Activated naive CD4-positive, alpha-beta T cell treated with anti-CD3 and anti-CD28 coated beads, Interleukin-2, amount 10 ng/mL, durations not matched to agents 7 days and 5 days (primary cell): ENCODE measurements at regions not wholly inside any gene's neighbourhood (a gene's known extent, or its start where the extent isn't known, plus 50 kb on each side); places are given as distances from the start of the nearest gene placed in this dataset.

Source experiments
- CTCF ChIA-PET: fragments of 350-600 bp; sonication (Branson Sonifier 250); formaldehyde crosslinking; loops from one replicate; lab custom pipeline; 2021; ENCODE audit warnings: antibody characterized with exemption; lab: Charles Lee
- DNase-seq: peaks from one replicate; pipeline ENCODE4 v3.0.0-alpha.2; 2020
- H3K27ac Mint-ChIP-seq: one replicate; pipeline ENCODE4 v1.8.0; 2021; ENCODE audit warnings: mild to moderate bottlenecking, moderate library complexity, mixed read lengths
- H3K27me3 Mint-ChIP-seq: one replicate; pipeline ENCODE4 v1.8.0; 2021; ENCODE audit warnings: mild to moderate bottlenecking, mixed read lengths
- H3K36me3 Mint-ChIP-seq: one replicate; pipeline ENCODE4 v1.8.0; 2021; ENCODE audit warnings: mixed read lengths
- H3K4me1 Mint-ChIP-seq: one replicate; pipeline ENCODE4 v1.8.0; 2021; ENCODE audit warnings: mixed read lengths
- H3K4me3 Mint-ChIP-seq: one replicate; pipeline ENCODE4 v1.8.0; 2021; ENCODE audit warnings: mild to moderate bottlenecking, moderate library complexity, mixed read lengths
- H3K9me3 Mint-ChIP-seq: one replicate; pipeline ENCODE4 v1.8.0; 2021; ENCODE audit warnings: mixed read lengths

- DNase-seq: no peak
- no peak overlapping the region for H3K27ac Mint-ChIP-seq
- H3K27me3 Mint-ChIP-seq: peaks cover 4% of the 10 kb centered on the region
- CTCF ChIA-PET: no interaction called here
- H3K36me3 Mint-ChIP-seq: no peaks in the 10 kb centered on the region
- H3K9me3 Mint-ChIP-seq: no peaks in the 10 kb centered on the region
- no peaks in the 10 kb centered on the region for H3K4me1 Mint-ChIP-seq
- no peak overlapping the region for H3K4me3 Mint-ChIP-seq
Measured at GRCh38 chr11:27253224-27253623, 109.8 kb downstream of the CCDC34 start.

DNA sequence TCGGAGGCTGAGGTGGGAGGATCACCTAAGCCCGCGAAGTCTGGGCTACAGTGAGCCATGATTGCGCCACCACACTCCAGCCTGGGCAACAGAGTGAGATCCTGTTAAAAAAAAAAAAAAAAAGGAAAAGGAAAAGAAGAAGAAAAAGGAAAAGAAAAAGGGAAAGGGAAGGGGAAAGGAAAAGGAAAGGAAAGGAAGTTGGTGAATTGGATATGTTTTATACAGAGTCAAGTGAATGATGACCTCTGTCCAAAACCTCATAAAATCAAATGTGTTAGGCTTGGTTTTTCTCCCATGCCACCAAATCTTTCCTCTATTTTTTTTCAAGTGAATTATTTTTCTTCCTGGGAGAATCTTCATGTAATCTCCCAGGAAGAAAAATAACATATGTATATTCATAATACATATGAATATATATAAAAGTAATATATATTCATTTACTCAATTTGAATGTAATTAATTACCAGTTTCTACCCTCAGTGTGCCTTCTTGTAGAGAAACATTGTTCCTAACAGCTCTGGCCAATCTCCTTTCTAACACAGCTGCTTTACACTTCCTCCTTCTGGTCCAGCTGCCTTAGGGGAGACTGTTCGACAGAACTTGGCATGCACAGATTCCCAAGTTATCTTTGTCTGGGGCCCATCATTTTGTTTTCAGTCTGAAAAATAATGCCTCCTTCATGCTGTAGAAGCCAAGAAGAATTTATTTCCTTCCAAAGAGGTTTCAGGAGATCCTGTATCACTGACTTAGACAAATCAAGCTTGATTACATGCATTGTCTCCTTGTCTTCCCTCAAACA, 111.9 kb downstream of the CCDC34 start:
- no peak for DNase-seq
- H3K4me1 Mint-ChIP-seq: no peaks in the 10 kb centered on the region
- H3K4me3 Mint-ChIP-seq: no peak overlapping the region
- CTCF ChIA-PET: no interaction called here
- H3K9me3 Mint-ChIP-seq: no peaks in the 10 kb centered on the region
- H3K36me3 Mint-ChIP-seq: no peaks in the 10 kb centered on the region
- peaks cover 4% of the 10 kb centered on the region for H3K27me3 Mint-ChIP-seq
- H3K27ac Mint-ChIP-seq: no peak overlapping the region

- no peak overlapping the region for H3K27ac Mint-ChIP-seq
- DNase-seq: no peak
- H3K9me3 Mint-ChIP-seq: no peaks in the 10 kb centered on the region
- H3K36me3 Mint-ChIP-seq: no peaks in the 10 kb centered on the region
- no peak overlapping the region for H3K4me3 Mint-ChIP-seq
- CTCF ChIA-PET: interaction anchor here (1.2 kb wide), 1 partner anchor 48 kb away, joined by 3 read pairs; no protein-coding TSS in a partner anchor
- peaks cover 4% of the 10 kb centered on the region for H3K27me3 Mint-ChIP-seq
- no peaks in the 10 kb centered on the region for H3K4me1 Mint-ChIP-seq
Measured at GRCh38 chr11:27248576-27249509, 114.2 kb downstream of the CCDC34 start.

DNA sequence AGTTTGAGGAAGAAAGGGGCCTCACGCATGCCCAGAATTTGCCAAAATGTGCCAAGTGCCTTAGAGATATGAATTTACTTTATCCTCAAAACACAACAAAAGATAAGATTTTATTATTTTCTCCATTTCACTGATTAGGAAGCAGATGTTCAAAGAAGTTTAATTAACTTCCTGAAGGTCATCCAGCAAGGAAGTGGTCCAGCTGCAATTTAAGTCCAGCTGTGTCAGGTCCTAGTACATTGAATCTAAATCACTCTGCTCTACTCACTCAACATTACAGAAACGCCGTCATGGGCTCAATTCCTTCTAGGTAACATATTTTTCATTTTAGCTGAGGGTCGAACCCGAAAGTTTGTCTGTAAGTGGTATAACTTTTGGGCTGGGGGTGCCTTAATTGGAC, 115.4 kb downstream of the CCDC34 start:
- Mint-ChIP-seq H3K36me3 (no peaks in the 10 kb centered on the region), H3K27ac (no peak overlapping the region), H3K4me1 (no peaks in the 10 kb centered on the region), H3K9me3 (no peaks in the 10 kb centered on the region), H3K4me3 (no peak overlapping the region), H3K27me3 (peaks cover 4% of the 10 kb centered on the region)
- DNase-seq: no peak
- CTCF ChIA-PET: no interaction called here

DNA sequence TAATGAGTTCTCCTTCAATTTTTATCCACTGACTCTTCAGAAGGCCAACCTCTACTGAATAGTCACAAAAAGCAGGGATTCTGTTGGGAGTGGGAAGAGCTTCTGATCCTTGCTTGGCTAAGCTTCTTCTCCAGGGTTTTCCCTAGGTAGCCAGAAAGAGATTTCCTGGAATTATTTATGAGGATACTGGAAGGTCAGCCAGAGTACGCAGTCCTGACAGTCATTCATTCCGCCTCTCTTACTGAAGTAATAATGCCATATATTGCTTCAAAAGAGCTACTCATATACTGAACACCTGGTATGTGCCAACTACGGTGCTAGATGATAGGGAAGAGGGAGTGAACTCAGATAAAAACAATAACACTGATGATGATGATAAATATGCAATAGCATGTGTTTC, 116.1 kb downstream of the CCDC34 start:
- Mint-ChIP-seq H3K27me3 (peaks cover 4% of the 10 kb centered on the region), H3K27ac (no peak overlapping the region), H3K4me1 (no peaks in the 10 kb centered on the region), H3K4me3 (no peak overlapping the region), H3K9me3 (no peaks in the 10 kb centered on the region), H3K36me3 (no peaks in the 10 kb centered on the region)
- no peak for DNase-seq
- CTCF ChIA-PET: no interaction called here

DNA sequence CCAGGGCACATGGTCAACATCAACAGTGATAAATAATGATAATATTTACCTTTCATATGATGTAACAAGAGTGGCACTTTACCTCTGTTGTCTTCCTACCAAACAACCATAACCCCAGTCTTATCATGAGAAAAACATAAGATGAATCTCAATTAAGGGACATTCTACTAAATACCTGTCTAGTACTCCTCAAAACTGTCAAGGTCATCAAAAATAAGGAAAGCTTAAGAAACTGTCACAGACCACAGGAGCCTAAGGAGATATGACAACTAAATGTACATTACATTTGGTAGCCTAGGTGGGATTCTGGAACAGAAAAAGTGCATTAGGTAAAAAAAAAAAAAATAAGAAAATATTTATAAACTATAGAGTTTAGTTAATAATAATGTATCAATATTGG, 118.1 kb downstream of the CCDC34 start:
- no peaks in the 10 kb centered on the region for H3K4me1 Mint-ChIP-seq
- H3K9me3 Mint-ChIP-seq: no peaks in the 10 kb centered on the region
- no peak for DNase-seq
- H3K4me3 Mint-ChIP-seq: no peak overlapping the region
- no peaks in the 10 kb centered on the region for H3K27me3 Mint-ChIP-seq
- CTCF ChIA-PET: no interaction called here
- H3K27ac Mint-ChIP-seq: no peak overlapping the region
- H3K36me3 Mint-ChIP-seq: no peaks in the 10 kb centered on the region

- Mint-ChIP-seq H3K27ac (no peak overlapping the region), H3K27me3 (peaks cover 3% of the 10 kb centered on the region), H3K4me1 (no peaks in the 10 kb centered on the region), H3K36me3 (no peaks in the 10 kb centered on the region), H3K9me3 (no peaks in the 10 kb centered on the region), H3K4me3 (no peak overlapping the region)
- no peak for DNase-seq
- CTCF ChIA-PET: no interaction called here
Measured at GRCh38 chr11:27242591-27242990, 120.4 kb downstream of the CCDC34 start.

DNA sequence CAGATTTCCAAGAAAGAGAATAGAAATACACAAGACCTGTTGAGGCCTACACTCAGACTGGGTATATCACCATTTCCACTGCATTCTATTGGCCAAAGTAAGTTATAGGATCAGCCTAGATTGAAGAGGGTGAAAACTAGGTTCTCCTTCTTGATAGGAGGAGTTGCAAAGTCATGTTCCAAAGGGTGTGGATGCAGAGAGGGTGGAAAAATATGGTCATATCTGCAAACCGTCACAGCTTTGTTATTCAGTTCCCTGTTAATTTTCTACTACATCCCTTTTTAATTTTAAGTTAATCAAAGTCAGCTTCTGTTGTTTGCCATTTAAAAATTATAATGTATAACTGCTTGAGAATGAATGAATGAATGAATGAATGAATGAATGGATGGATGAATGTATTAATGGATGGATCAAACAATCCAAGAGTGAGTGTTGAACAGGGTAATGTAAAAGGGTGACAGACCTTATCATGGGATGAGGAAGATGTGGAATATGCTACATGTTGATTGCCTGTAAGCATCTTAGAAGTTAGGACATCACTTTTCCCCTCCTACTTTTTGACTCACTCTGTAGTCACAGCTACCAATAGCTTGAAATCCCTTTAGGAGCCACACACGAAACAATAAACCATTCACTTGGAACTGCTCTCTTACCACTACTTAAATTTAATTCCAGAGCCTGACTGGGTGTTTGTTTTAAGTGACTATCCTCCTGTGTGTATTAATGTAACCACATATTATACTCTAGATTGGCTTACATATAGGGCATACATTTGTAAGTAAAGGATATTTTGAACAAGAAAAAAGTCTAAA, 121.5 kb downstream of the CCDC34 start:
- CTCF ChIA-PET: no interaction called here
- H3K36me3 Mint-ChIP-seq: no peaks in the 10 kb centered on the region
- no peaks in the 10 kb centered on the region for H3K9me3 Mint-ChIP-seq
- no peaks in the 10 kb centered on the region for H3K4me1 Mint-ChIP-seq
- H3K4me3 Mint-ChIP-seq: no peak overlapping the region
- DNase-seq: no peak
- H3K27me3 Mint-ChIP-seq: peaks cover 3% of the 10 kb centered on the region
- no peak overlapping the region for H3K27ac Mint-ChIP-seq

- Mint-ChIP-seq H3K4me1 (no peaks in the 10 kb centered on the region), H3K27ac (no peak overlapping the region), H3K4me3 (no peak overlapping the region), H3K9me3 (no peaks in the 10 kb centered on the region), H3K27me3 (peaks cover 3% of the 10 kb centered on the region), H3K36me3 (no peaks in the 10 kb centered on the region)
- no peak for DNase-seq
- CTCF ChIA-PET: interaction anchor here (1.0 kb wide), 1 partner anchor 11 kb away, joined by 3 read pairs; no protein-coding TSS in a partner anchor
Measured at GRCh38 chr11:27239305-27239942, 123.6 kb downstream of the CCDC34 start.

GRCh38 chr11:27238811-27239210, 124.2 kb downstream of the CCDC34 start:
- H3K27ac Mint-ChIP-seq: no peak overlapping the region
- CTCF ChIA-PET: no interaction called here

DNA sequence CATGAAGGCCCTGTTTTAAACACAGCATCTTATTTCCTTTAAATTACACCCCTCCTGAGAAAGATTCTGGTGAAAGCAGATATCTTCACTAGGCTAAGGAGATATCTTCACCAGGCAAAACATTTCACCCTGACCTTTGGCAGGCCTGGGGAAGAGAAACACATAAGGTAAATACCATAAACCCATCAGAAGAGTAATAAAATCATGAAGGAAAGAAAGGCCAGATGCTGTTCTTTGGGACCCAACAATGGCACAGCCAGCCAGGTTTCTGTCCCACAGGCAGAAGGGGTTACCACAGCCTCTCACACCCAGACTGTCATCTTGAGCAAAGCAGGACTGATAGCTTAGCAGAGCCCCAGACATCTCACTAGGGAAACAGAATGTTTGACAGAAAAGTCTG, 125.4 kb downstream of the CCDC34 start:
- DNase-seq: no peak
- H3K36me3 Mint-ChIP-seq: no peaks in the 10 kb centered on the region
- H3K27ac Mint-ChIP-seq: no peak overlapping the region
- H3K27me3 Mint-ChIP-seq: peaks cover 3% of the 10 kb centered on the region
- CTCF ChIA-PET: no interaction called here
- H3K4me3 Mint-ChIP-seq: no peak overlapping the region
- H3K9me3 Mint-ChIP-seq: no peaks in the 10 kb centered on the region
- no peaks in the 10 kb centered on the region for H3K4me1 Mint-ChIP-seq

More at GRCh38 chr11:27238811-27239210, 124.2 kb downstream of the CCDC34 start:
- H3K9me3 Mint-ChIP-seq: no peaks in the 10 kb centered on the region
- H3K4me1 Mint-ChIP-seq: no peaks in the 10 kb centered on the region
- no peaks in the 10 kb centered on the region for H3K36me3 Mint-ChIP-seq
- H3K27me3 Mint-ChIP-seq: peaks cover 3% of the 10 kb centered on the region
- H3K4me3 Mint-ChIP-seq: no peak overlapping the region
- no peak for DNase-seq

GRCh38 chr11:27234961-27235360, 128.1 kb downstream of the CCDC34 start:
- Mint-ChIP-seq H3K4me1 (no peaks in the 10 kb centered on the region), H3K36me3 (no peaks in the 10 kb centered on the region), H3K4me3 (no peak overlapping the region), H3K27ac (no peak overlapping the region), H3K9me3 (no peaks in the 10 kb centered on the region), H3K27me3 (peaks cover 3% of the 10 kb centered on the region)
- DNase-seq: no peak
- CTCF ChIA-PET: no interaction called here

- Mint-ChIP-seq H3K4me3 (no peak overlapping the region), H3K27ac (no peak overlapping the region)
- DNase-seq: no peak
Measured at GRCh38 chr11:27234043-27234668, 128.9 kb downstream of the CCDC34 start.

More at GRCh38 chr11:27234043-27234668, 128.9 kb downstream of the CCDC34 start:
- no peaks in the 10 kb centered on the region for H3K36me3 Mint-ChIP-seq
- no peaks in the 10 kb centered on the region for H3K9me3 Mint-ChIP-seq
- H3K4me1 Mint-ChIP-seq: no peaks in the 10 kb centered on the region
- H3K27me3 Mint-ChIP-seq: peaks cover 3% of the 10 kb centered on the region
- CTCF ChIA-PET: no interaction called here
